ENCODE measurements at regions not wholly inside any gene's neighbourhood (a gene's known extent, or its start where the extent isn't known, plus 50 kb on each side); places are given as distances from the start of the nearest gene placed in this dataset.

DNA sequence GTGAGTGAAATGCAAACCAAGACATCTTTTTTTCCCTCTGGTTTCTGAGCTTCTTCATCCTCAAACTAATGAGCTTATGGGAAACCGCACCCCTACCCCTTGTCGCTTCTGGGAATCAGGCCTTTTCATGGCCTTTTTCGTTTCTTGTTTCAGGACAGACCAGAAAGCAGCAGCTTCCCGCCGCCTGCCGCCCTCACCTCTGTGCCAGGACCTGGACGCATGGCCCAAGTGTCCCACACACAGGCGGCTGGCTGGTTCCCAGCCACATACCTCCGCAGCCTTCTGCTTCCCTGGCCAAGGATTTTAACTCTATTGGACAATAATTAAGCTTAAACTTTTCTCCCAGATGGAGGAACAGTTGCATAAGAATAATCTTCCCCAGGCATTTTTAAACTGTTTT lies 114.1 kb upstream of the SLITRK1 start:
- Histone ChIP-seq H3K9me3 (ENCODE audit: control insufficient read depth in 1 of 2, insufficient read depth in 1 of 2, low read depth in 1 of 2, low read length in 2 of 2) (no peaks in the 10 kb centered on the region), H3K4me2 (ENCODE audit: low read length) (no peak overlapping the region), H4K20me1 (ENCODE audit: insufficient read depth) (no peaks in the 10 kb centered on the region), H3K79me2 (ENCODE audit: insufficient read depth, low read length) (no peaks in the 10 kb centered on the region), H3K27ac (ENCODE audit: low read depth, low read length) (no peak overlapping the region), H3K9me2 (ENCODE audit: insufficient read depth) (no peaks in the 10 kb centered on the region), H3K9ac (ENCODE audit: low read length) (no peak overlapping the region), H2AFZ (ENCODE audit: low read depth, low read length, poor library complexity, severe bottlenecking) (no peak overlapping the region), H3K36me3 (ENCODE audit: control insufficient read depth in 1 of 2, insufficient read depth in 2 of 2, low read length in 2 of 2) (no peaks in the 10 kb centered on the region), H3K27me3 (ENCODE audit: insufficient read depth, low read length) (no peaks in the 10 kb centered on the region), H3K4me1 (ENCODE audit: control insufficient read depth in 1 of 2, insufficient read depth in 2 of 2, low read length in 2 of 2) (no peaks in the 10 kb centered on the region), H3K4me3 (replicated peaks in 1 of 2; ENCODE audit: low read depth in 1 of 2, low read length in 2 of 2) (no peak overlapping the region)
- ATAC-seq (no peak), DNase-seq (ENCODE audit: low read depth, low spot score) (no peak)
- BruUV-seq (replicated peaks) = no TSS peak
- POLR2A ChIA-PET = no interaction called here
- RAD21 ChIA-PET (ENCODE audit: low non-redundant PET in 1 of 2, low total read pairs in 2 of 2, uncharacterized antibody in 2 of 2, unreplicated experiment in 2 of 2) = no interaction called here
- CTCF ChIA-PET = no interaction called here
- TF ChIP-seq YY1 (IDR thresholded peaks at IDR 0.05; ENCODE audit: extremely low read depth, insufficient replicate concordance, low read depth, low read length) (no peak), POLR2A (IDR thresholded peaks at IDR 0.05; ENCODE audit: borderline replicate concordance, extremely low read depth, insufficient read depth, insufficient read length) (no peak), JUND (IDR thresholded peaks at IDR 0.05) (no peak), ELF1 (IDR thresholded peaks at IDR 0.05; ENCODE audit: borderline replicate concordance, low read depth) (no peak), CEBPB (IDR thresholded peaks at IDR 0.05; ENCODE audit: low read depth) (no peak), RAD21 (IDR thresholded peaks at IDR 0.05; ENCODE audit: low read depth) (no peak), FOSL1 (IDR thresholded peaks at IDR 0.05; ENCODE audit: low read depth) (no peak), TCF7L2 (IDR thresholded peaks at IDR 0.05; ENCODE audit: borderline replicate concordance, extremely low read depth, insufficient read depth, insufficient read length) (no peak), SIN3A (IDR thresholded peaks at IDR 0.05; ENCODE audit: low read depth) (no peak), ZFX (IDR thresholded peaks at IDR 0.05) (no peak), SRF (IDR thresholded peaks at IDR 0.05; ENCODE audit: low read depth) (no peak)
- TF ChIP-seq, protein P1, sequence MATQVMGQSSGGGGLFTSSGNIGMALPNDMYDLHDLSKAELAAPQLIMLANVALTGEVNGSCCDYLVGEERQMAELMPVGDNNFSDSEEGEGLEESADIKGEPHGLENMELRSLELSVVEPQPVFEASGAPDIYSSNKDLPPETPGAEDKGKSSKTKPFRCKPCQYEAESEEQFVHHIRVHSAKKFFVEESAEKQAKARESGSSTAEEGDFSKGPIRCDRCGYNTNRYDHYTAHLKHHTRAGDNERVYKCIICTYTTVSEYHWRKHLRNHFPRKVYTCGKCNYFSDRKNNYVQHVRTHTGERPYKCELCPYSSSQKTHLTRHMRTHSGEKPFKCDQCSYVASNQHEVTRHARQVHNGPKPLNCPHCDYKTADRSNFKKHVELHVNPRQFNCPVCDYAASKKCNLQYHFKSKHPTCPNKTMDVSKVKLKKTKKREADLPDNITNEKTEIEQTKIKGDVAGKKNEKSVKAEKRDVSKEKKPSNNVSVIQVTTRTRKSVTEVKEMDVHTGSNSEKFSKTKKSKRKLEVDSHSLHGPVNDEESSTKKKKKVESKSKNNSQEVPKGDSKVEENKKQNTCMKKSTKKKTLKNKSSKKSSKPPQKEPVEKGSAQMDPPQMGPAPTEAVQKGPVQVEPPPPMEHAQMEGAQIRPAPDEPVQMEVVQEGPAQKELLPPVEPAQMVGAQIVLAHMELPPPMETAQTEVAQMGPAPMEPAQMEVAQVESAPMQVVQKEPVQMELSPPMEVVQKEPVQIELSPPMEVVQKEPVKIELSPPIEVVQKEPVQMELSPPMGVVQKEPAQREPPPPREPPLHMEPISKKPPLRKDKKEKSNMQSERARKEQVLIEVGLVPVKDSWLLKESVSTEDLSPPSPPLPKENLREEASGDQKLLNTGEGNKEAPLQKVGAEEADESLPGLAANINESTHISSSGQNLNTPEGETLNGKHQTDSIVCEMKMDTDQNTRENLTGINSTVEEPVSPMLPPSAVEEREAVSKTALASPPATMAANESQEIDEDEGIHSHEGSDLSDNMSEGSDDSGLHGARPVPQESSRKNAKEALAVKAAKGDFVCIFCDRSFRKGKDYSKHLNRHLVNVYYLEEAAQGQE (IDR thresholded peaks at IDR 0.05; ENCODE audit: low read depth) = no peak
- TF ChIP-seq, protein P2, sequence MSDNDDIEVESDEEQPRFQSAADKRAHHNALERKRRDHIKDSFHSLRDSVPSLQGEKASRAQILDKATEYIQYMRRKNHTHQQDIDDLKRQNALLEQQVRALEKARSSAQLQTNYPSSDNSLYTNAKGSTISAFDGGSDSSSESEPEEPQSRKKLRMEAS (IDR thresholded peaks at IDR 0.05) = no peak
- TF ChIP-seq, protein P3, sequence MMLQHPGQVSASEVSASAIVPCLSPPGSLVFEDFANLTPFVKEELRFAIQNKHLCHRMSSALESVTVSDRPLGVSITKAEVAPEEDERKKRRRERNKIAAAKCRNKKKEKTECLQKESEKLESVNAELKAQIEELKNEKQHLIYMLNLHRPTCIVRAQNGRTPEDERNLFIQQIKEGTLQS (IDR thresholded peaks at IDR 0.05) = no peak
- intact Hi-C loops (cut with micrococcal nuclease) = no loop called here

All from HCT116 (cell line).